Liver (tissue), 3 donors: ENCODE measurements at regions not wholly inside any gene's neighbourhood (a gene's known extent, or its start where the extent isn't known, plus 50 kb on each side); places are given as distances from the start of the nearest gene placed in this dataset.

Source experiments
- ATF3 ChIP-seq: IDR thresholded peaks from 2 replicates; pipeline ENCODE4 v1.6.1; 2016; ENCODE audit warnings: antibody characterized with exemption
- CTCF ChIP-seq: fragments of 150-350 bp; IDR thresholded peaks from 2 replicates; pipeline ENCODE4 v1.5.1; 2017; ENCODE audit warnings: improper control_type of control experiment, low read depth, low read length; ENCODE audit not compliant: missing input control
- EGR1 ChIP-seq, 2 donors: IDR thresholded peaks; 2 replicates each; pipeline ENCODE4 v1.6.1; 2016 to 2018; ENCODE audit warnings: antibody characterized with exemption in 2 of 2, low read depth in 2 of 2
- GABPA ChIP-seq, 2 donors: IDR thresholded peaks in 1 of 2; conservative IDR thresholded peaks in 1 of 2; 2 replicates each; pipeline ENCODE4 v1.6.1; 2016; ENCODE audit warnings: antibody characterized with exemption in 2 of 2, mild to moderate bottlenecking in 1 of 2, moderate library complexity in 1 of 2
- JUND ChIP-seq, 2 donors: IDR thresholded peaks; 2 replicates each; pipeline ENCODE4 v1.6.1; 2016; ENCODE audit warnings: antibody characterized with exemption in 2 of 2
- MAX ChIP-seq: IDR thresholded peaks from 2 replicates; pipeline ENCODE4 v1.6.1; 2016; ENCODE audit warnings: antibody characterized with exemption
- RAD21 ChIP-seq, 2 donors: IDR thresholded peaks; 2 replicates each; pipeline ENCODE4 v1.6.1; 2016; ENCODE audit warnings: antibody characterized with exemption in 2 of 2, mild to moderate bottlenecking in 2 of 2
- REST ChIP-seq: IDR thresholded peaks from 2 replicates; pipeline ENCODE4 v1.6.1; 2016; ENCODE audit warnings: antibody characterized with exemption, mild to moderate bottlenecking
- SP1 ChIP-seq: IDR thresholded peaks from 2 replicates; pipeline ENCODE4 v1.6.1; 2018; ENCODE audit warnings: antibody characterized with exemption, mild to moderate bottlenecking
- TAF1 ChIP-seq: conservative IDR thresholded peaks from 2 replicates; pipeline ENCODE4 v1.6.1; 2016; ENCODE audit warnings: antibody characterized with exemption, mild to moderate bottlenecking
- YY1 ChIP-seq: IDR thresholded peaks from 2 replicates; pipeline ENCODE4 v1.6.1; 2016; ENCODE audit warnings: antibody characterized with exemption, mild to moderate bottlenecking
- ZBTB33 ChIP-seq: IDR thresholded peaks from 2 replicates; pipeline ENCODE4 v1.6.1; 2016; ENCODE audit warnings: antibody characterized with exemption
- donor health status: healthy.
- donor health status: healthy.

GRCh38 chr5:175797521-175798038, 73.8 kb upstream of the CPLX2 start:
- TF ChIP-seq GABPA (IDR thresholded peaks at IDR 0.05 in 1 of 2, conservative IDR thresholded peaks at IDR 0.05 in 1 of 2): no peak
- no peak for TF ChIP-seq CTCF
- TF ChIP-seq MAX: no peak
- no peak for TF ChIP-seq TAF1
- TF ChIP-seq EGR1 (IDR thresholded peaks at IDR 0.05; ENCODE audit: low read depth in 2 of 2): no peak
- no peak for TF ChIP-seq YY1
- no peak for TF ChIP-seq REST
- no peak for TF ChIP-seq JUND (IDR thresholded peaks at IDR 0.05)
- no peak for TF ChIP-seq ATF3
- no peak for TF ChIP-seq RAD21 (IDR thresholded peaks at IDR 0.05)
- TF ChIP-seq SP1: no peak
- TF ChIP-seq ZBTB33: no peak
